T47D (cell line): ENCODE measurements at regions not wholly inside any gene's neighbourhood (a gene's known extent, or its start where the extent isn't known, plus 50 kb on each side); places are given as distances from the start of the nearest gene placed in this dataset.

Experiments
- DNase-seq, 2 experiments: peaks; one replicate each; pipeline versions ENCODE4 v3.0.0 to v3.0.0-alpha.2; 2011 to 2012; ENCODE audit warnings: low read depth in 1 of 2, low spot score in 1 of 2
- JUND ChIP-seq: IDR thresholded peaks from 2 replicates; pipeline ENCODE4 v1.6.1; 2012; ENCODE audit warnings: low read depth
- in situ Hi-C: cut with HindIII; loops from 2 replicates; pipeline ENCODE4 v1.10.0; 2016; ENCODE audit warnings: low sequenced_read_pairs, low pct_unique_long_range_greater_than_20kb

DNA sequence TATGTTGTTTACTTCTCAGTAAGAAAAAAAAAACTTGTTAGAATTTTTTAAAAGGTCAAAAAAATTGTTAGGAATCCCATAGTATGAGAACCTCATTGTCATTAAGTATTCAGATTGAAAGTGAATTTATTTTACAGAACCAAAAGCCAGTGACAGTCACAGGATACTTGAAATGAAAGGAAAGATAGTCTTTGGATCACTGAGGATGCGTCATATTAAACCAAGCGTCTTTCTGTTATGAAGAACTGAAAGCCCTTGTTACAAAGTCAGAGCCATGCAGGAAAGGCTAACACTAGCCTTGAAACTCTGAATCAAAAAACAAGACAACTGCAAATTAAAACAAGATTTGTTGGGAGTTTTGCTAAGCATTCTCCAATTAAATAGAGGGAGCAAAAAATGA is 1348.0 kb upstream of the SLC10A2 start:
- no peak for DNase-seq
- in situ Hi-C loops: no loop called here
- no peak for TF ChIP-seq JUND

DNA sequence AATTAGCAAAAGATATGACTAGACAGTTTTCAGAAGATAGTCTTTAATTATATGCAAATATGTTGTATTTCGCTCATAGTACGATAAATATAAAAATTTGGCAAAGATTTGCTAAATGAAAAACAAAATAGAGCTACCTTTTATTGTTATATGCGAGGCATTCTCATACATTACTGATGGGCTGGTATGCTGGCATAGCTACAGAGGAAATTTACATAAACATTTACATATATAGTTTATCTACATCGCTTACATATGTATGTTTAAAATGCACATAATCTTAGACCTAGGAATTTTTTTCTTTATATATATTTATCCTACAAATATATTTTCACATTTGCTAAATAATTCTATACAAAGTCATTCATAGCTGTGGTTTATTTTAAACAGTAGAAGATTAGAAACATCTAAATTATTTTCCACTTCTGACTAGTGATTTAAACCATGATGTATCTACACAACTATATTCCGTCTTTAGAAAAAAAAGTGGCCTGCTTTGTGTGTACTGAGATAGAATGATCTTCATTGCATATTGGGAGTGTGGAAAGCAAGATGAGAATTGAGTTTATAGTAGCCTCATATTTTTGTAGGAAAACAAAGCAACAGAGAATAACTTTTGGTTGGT is 1345.0 kb upstream of the SLC10A2 start:
- no peak for TF ChIP-seq JUND
- in situ Hi-C loops: no loop called here
- DNase-seq: no peak

DNA sequence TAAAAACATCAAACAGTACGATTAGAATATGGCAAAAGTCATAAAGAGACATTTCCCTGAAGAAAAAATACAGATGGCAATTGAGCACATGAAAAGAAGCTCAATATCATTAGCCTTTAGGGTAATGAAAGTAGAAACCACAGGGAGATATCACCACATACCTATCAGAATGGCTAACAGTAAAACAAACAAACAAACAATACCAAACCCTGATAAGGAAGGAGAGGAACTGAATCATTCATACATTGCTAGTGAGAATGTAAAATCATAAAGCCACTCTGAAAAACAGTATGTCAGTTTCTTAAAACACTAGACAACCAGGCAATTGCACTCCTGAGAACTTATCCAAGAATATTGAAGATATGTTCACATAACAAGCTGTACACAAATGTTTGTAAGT is 1342.5 kb upstream of the SLC10A2 start:
- in situ Hi-C loops: no loop called here
- no peak for TF ChIP-seq JUND
- no peak for DNase-seq

DNA sequence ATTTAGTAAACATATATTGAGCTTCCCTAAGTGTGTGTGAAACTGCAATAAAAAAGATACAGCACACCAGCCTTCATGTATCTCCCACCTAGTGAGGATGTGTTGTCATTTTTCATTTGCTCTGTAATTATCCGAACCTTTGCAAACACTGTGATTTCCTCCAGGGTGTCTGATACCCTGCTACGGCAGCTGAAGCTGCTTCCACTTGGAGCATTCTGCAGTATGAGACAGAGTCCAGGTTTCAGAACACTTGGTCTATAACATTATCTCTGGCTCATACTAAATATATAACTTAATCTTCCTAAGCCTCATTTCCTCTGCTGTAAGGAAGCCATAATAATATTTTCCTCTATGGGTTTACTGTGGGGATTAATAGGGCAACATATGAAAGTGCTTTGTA is 1338.1 kb upstream of the SLC10A2 start:
- TF ChIP-seq JUND: no peak
- DNase-seq: no peak

DNA sequence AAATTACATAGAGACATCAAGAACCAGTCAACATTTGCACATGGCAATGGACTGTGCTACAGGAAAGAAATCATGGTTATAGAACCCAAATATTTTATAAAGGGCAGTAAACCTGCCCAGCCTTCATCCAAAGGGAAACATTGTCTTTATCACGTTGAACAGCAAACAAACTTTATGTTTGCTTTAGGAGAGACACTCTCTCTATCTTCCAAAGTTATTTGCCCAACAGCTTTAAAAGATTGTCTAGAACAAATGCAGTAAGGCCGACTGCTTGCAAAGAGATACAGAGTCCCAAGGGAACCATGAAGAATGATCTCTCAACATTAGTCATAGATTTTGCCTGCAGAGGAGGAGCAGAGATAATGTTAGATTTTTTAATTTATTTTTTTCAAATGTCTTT is 1323.5 kb upstream of the SLC10A2 start:
- peak in 1 of 2 experiments; percentile 23 for DNase-seq
- in situ Hi-C loops: no loop called here

More for the DNA sequence above, 1338.1 kb upstream of the SLC10A2 start:
- in situ Hi-C loops: no loop called here

DNA sequence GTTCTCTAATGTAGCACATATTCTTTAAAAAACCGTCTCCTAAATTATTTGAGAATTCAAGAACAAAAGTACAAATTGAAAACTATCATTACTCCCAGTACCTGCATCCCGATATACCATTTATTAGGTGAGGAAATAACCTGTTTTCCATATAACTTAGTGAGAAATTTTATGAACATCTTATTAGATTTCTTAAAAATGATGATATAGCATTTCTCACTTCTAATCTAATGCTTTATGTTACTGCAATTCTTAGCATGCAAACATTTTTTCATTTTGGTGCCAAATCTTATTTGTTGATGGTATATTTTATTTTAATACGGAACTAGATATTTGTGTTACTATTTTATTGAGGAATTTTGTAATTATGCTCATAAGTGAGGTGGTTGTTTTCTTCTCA is 1321.3 kb upstream of the SLC10A2 start:
- DNase-seq: no peak
- TF ChIP-seq JUND: no peak
- in situ Hi-C loops: no loop called here

More for the DNA sequence above, 1323.5 kb upstream of the SLC10A2 start:
- TF ChIP-seq JUND: no peak

DNA sequence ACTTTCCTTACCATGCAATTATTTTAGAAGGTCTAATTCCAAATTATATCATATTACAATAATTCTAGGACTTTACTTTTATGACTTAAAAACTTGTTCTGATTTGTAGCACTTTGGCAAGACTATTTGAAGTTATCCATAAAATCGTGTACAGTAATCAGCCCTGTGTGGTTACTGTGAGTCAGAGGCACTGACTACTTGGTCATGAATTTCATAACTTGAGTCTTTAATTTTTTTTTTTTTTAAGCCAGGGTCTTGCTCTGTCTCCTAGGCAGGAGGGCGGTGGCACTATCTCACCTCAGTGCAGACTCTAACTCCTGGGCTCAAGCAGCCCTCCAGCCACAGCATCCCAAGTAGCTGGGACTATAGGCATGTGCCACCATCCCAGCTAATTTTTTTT is 1319.2 kb upstream of the SLC10A2 start:
- in situ Hi-C loops: no loop called here
- no peak for DNase-seq
- no peak for TF ChIP-seq JUND

DNA sequence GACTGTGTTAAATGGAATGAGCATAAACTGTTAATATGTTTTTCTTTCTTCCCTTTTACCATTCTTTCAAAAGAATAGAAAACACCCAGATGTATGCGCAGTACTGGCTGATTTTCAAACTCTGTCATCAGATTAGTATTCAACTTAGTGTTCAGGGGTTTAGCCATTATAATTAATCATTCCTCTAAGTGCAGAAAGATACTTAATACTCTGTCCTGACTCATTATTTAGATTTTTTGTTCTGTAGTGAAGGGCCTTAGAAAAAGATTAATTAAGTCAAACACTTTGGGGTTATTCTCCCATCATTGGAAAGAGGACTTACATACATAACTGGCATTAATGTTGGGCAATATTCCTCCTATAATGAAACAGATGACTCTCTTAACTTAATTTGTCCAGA is 1316.7 kb upstream of the SLC10A2 start:
- no peak for TF ChIP-seq JUND
- no peak for DNase-seq
- in situ Hi-C loops: no loop called here

DNA sequence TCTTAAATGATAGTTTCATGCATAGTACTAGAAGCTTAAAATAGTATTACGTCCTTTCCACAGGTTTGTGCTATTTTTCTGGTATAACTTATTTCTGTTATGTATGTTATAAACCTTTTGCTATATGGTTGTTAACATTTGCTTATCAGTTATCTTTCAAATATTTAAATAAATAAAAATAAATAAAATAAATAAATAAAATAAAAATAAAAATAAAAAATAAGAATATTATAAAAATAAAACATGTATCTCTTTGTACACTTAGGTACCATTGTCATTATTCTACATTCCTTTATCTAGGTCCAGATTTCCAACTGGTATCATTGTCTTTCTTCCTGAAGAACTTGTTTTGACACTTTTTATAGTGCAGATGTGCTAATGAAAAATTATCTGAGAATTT is 1310.4 kb upstream of the SLC10A2 start:
- in situ Hi-C loops: no loop called here
- no peak for DNase-seq
- TF ChIP-seq JUND: no peak

DNA sequence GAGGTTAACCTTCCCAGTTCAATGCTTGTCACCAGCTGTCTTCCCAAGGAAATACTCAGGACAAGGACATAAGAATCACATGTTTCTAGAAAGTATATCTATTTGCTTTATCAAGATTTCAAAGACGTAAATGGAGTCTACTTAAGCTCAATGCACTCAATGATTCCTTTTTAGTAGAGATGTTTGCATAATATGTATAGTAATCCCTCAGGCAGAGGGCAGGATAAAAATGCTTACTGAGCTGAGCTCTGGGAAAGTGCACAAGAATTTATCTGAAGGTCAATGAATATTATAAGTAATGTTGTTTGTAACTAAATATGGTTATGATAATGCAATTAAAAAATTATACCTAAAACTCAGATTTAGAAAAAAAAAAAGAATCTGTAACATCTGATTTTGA is 1309.4 kb upstream of the SLC10A2 start:
- no peak for DNase-seq
- in situ Hi-C loops: no loop called here
- TF ChIP-seq JUND: no peak

DNA sequence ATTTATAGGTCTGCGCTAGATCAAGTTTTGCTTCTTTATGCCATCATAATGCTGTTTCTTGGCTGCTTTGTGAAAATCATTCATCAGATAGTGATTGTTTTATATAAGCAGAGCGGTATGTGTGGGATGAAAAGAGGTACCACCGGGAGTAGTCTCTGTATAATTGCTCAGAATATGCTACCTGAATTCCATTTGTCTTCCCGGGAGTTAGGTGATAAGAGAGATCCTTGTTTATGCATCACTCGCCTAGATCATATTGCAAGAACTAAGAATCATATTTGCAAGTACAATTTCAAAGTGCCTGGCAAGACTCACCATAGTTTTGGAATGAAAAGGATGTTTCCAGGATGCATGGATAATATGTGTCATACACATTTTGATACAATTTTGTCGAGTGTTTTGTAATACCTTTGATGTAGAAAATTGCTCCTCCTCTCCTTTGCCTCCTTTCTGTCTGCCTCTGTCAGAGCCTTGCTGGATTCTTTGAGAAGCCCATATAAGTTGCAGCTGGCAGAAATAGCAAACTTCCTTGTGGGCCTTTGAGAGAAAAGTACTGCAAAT is 1306.0 kb upstream of the SLC10A2 start:
- in situ Hi-C loops: no loop called here
- no peak for TF ChIP-seq JUND
- DNase-seq: no peak

DNA sequence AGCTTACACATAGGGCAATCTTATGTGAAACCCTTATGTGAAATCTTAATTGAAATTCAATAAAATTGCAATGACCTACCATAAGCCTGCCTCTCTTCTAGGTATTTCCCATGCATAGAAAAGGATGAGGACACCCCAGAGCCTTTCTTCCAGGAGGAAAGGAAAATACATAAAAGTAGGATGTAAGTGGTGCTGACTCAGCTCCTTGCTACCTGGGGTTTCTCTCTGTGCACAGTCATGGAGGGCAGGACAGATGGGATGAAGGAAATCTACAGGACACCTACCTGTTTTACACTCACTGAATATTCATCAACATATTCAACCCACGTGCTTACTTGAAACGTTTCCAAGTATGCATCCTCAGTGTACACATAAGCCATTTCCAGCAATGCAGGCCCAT is 1299.2 kb upstream of the SLC10A2 start:
- no peak for DNase-seq
- in situ Hi-C loops: no loop called here
- TF ChIP-seq JUND: no peak

DNA sequence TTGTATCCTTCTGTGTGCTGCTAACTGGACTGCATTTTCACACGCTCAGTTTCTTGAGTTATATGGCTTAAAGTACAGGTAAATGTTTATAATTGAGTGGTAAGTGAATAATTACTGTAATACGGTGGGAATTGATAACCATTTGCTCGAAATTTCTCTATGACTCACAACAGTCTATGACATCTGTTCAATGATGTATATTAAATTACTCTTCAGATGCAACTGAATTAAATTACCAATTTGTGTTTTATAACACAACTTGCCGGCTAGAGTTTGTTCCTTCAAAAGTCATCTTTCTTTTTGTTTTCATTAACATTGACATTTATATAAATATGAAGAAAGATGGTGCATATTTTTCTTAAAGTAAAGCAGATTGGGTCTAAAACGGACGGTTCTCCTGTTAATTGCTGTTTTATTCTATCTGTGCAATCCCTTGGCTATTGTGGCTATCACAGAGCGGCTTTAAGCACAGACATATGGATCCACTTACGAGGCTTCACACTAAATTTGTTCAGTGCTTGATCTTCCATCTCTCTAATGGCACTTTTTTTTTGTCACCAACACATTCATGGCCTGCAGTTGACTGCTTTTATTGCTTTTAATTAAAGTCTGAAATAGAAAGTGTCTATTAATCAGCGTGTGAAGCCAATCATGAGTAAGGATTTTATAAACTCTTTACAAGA is 1291.6 kb upstream of the SLC10A2 start:
- in situ Hi-C loops: no loop called here
- no peak for DNase-seq
- TF ChIP-seq JUND: no peak

DNA sequence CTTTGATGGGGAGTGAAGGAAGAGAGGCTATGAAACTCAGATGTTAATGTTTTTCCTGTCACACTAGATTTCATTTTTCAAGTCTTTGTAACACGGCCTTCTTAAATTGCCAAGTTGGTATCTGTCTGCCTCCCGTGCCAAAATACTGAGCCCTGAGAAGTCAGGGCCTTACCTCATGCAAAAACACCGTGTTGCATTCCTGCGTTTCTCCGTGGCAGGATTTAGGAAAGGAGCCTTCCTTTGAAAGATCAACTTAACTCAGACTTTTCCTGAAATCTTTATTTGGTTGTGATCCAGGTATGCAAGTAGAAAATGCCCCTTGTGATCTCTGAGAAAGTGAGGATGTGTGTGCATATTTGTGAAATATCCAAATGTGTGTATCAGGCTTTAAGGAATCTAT is 1291.0 kb upstream of the SLC10A2 start:
- TF ChIP-seq JUND: no peak
- in situ Hi-C loops: no loop called here
- no peak for DNase-seq
